ENCODE measurements at regions not wholly inside any gene's neighbourhood (a gene's known extent, or its start where the extent isn't known, plus 50 kb on each side); places are given as distances from the start of the nearest gene placed in this dataset.

DNA sequence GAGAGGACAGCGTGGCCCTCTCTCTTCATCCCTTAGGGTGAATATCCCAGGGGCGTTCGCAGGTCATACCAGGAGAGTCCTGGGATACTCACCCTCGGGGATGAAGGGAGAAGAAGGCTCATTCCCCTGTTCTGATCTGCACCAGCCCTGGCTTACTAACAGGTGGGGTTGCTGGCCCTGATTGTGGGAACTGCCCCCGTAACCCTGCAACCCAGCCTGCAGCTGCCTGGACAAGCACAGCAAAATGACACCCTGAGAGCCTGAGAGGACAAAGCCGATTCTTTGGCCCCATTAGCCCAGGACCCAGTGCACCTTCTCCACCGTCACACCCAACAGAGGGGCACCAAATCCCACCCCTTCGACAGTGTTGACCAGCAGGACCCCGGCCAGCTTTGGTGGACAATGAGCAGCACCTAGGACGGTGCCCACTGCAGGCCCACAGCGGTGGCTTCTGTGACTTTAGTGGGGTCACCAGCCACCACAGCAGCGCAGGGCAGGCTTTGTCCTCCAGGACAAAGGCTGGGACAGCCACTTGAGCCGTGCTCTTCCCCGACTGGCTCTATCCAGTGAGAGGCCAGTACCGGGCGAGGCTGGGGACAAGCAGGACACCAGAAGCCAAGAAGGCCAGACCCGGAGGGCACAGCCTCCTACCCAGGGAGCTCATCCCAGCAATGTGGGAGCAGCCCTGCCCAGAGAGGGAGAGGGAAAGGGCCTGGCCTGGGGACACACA is 98.5 kb upstream of the RTL6 start:
- no peak overlapping the region for H3K4me3 ChIP-seq (ENCODE audit: low read depth, low read length)
- no peak for DNase-seq (ENCODE audit: low read depth)
- TF ChIP-seq CTCF (conservative IDR thresholded peaks at IDR 0.05; ENCODE audit: low read depth, low read length), result no peak

DNA sequence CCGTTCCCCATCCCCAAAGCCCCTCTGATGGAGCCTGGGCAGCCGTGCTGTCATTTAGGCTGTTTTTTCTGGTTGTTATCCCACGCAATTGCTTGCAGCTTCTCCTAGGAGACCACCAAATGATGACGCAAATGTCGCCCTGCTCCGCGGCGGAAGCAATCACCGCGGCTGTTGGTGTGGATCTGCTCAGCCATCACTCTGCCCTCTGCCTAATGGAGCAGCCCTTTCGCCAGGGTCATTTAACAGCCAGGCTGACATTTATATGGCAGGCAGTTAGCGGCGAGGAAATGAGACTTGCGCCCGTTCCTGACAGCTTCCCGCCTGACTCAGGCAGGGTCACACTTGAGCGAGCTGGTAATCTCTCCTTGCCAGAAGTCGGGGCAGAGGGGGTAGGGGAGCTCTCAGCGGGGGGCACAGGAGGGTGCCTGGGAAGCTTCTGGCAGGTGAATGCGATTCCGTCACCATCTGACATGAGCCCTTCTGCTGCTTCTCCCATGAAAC is 97.9 kb upstream of the RTL6 start:
- TF ChIP-seq CTCF (conservative IDR thresholded peaks at IDR 0.05; ENCODE audit: low read depth, low read length), result no peak
- DNase-seq (ENCODE audit: low read depth), result no peak
- H3K4me3 ChIP-seq (ENCODE audit: low read depth, low read length), result peak overlapping the region; percentile 26

DNA sequence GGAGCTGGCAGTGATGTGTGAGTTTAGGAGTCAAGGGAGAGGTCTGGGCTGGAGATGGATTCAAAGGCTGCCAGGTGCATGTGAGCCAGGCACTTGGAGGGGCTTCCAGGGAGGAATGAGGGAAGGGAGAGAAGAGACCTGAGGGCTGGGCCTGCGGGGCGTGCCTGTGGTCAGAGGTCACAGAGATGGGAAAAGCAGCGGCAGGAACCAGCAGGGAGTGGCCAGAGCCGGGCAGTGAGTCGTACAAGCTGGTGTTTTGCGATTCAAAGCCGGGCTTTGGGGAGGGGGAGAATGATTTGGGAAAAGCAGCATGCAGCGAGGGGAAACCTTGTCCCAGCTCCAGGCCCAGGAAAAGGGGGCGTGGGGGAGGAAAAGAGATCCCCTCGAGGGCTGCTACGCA is 96.9 kb upstream of the RTL6 start:
- no peak for TF ChIP-seq CTCF (conservative IDR thresholded peaks at IDR 0.05; ENCODE audit: low read depth, low read length)
- DNase-seq (ENCODE audit: low read depth), result no peak
- no peak overlapping the region for H3K4me3 ChIP-seq (ENCODE audit: low read depth, low read length)

DNA sequence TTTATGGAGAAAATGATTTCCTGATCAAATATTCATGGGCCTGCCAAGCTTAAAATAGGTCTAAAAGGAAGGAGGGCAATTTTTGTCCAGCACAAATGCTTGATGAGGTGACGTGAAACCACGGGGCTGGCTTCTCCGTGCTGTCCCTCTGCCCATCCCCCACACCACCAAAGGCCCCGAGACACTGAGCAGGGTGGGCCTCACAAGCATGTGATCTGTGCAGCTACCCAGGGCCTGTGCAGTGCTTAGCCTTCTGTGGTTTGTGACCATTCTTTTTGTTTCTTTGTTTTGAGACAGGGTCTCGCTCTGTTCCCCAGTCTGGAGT is 94.8 kb upstream of the RTL6 start:
- TF ChIP-seq CTCF (conservative IDR thresholded peaks at IDR 0.05; ENCODE audit: low read depth, low read length), result no peak
- DNase-seq (ENCODE audit: low read depth), result no peak
- no peak overlapping the region for H3K4me3 ChIP-seq (ENCODE audit: low read depth, low read length)

DNA sequence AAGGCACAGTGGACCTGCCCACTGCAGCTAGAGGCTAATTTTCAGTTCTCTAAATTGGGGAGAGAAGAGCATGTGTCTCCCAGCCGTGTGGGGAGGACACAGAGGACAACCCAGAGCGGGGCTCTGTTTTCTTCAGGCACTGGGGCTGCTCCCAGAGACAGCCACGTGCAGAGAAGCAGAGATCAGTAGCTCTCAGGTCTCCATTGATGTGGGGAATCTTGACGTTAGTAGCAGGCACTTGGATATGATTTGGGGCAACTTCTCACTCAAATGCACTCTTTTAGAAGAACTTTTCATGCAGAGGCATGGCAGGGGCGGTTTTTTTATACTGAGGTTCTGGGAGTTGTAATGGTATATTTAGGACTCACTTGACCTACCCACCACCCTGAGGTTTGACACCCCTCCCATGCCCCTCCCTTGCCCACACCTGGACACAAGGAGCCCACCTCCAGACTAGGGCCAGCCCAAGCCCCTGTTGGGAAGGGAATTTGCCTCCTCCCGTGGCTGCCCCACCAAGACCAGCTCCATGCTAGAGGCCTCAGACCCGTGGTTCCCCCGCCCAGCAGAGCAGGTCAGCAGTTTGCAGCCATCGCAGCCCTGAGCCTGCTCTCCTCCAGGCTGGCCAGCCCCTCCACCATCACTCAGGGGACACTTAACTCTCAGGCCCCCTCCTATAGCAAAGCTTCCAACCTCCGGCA is 94.2 kb upstream of the RTL6 start:
- H3K4me3 ChIP-seq (ENCODE audit: low read depth, low read length), result no peak overlapping the region
- TF ChIP-seq CTCF (conservative IDR thresholded peaks at IDR 0.05; ENCODE audit: low read depth, low read length), result no peak
- DNase-seq (ENCODE audit: low read depth), result no peak

DNA sequence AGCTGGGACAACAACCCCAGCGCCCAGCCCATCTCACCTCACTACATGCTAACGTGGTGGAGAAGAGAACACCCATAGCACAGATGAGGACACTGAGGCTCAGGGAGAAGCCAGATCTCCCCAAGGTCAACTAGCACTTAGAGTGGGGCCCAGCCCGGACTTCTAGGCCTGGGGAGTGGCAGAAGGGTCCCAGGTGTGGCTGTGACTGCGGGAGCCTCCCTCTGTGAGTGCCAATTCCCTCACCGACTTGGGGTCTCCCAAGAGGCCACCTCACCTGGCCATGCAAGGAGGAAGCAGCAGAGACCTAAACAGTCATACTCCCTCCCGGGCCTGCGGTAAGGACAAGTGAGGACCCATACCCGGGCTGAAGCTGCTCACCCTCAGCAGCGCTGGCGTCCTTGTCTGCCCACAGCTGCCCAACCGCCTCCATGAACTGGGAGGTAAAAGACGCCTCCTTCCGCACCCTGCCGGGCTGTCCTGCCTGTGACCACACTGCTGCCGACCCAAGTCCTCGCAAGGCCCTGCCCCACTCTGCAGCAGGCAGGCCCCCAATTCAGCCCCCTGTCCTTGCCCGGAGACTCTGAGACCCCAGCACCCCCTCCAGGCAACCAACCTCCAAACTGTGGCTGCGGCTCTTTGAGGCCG is 93.2 kb upstream of the RTL6 start:
- no peak for TF ChIP-seq CTCF (conservative IDR thresholded peaks at IDR 0.05; ENCODE audit: low read depth, low read length)
- no peak for DNase-seq (ENCODE audit: low read depth)
- no peak overlapping the region for H3K4me3 ChIP-seq (ENCODE audit: low read depth, low read length)
